IMR-90 (cell line): ENCODE measurements at regions not wholly inside any gene's neighbourhood (a gene's known extent, or its start where the extent isn't known, plus 50 kb on each side); places are given as distances from the start of the nearest gene placed in this dataset.

Source experiments
- CEBPB ChIP-seq: IDR thresholded peaks from 2 replicates; pipeline ENCODE4 v1.6.1; 2012; ENCODE audit warnings: low read depth, low read length, improper control_type of control experiment
- CTCF ChIP-seq: conservative IDR thresholded peaks from 2 replicates; pipeline ENCODE4 v1.5.1; 2012; ENCODE audit warnings: mild to moderate bottlenecking, low read depth, low read length, improper control_type of control experiment
- ELK1 ChIP-seq: fragments of 150-350 bp; IDR thresholded peaks from 2 replicates; pipeline ENCODE4 v1.6.1; 2016; ENCODE audit warnings: low read depth, mild to moderate bottlenecking, low read length, moderate library complexity, borderline replicate concordance
- MAFK ChIP-seq: IDR thresholded peaks from 2 replicates; pipeline ENCODE4 v1.6.1; 2012; ENCODE audit warnings: low read depth, low read length, improper control_type of control experiment
- MXI1 ChIP-seq: IDR thresholded peaks from 2 replicates; pipeline ENCODE4 v1.6.1; 2012; ENCODE audit warnings: low read depth, mild to moderate bottlenecking, low read length, moderate library complexity, borderline replicate concordance
- POLR2A ChIP-seq: IDR thresholded peaks from 2 replicates; pipeline ENCODE4 v1.6.1; 2012; ENCODE audit warnings: mild to moderate bottlenecking, low read depth, low read length
- RAD21 ChIP-seq: IDR thresholded peaks from 2 replicates; pipeline ENCODE4 v1.6.1; 2012; ENCODE audit warnings: low read length, improper control_type of control experiment
- RCOR1 ChIP-seq: IDR thresholded peaks from 2 replicates; pipeline ENCODE4 v1.6.1; 2012; ENCODE audit warnings: mild to moderate bottlenecking, low read length, improper control_type of control experiment; ENCODE audit not compliant: insufficient replicate concordance
- RFX5 ChIP-seq: IDR thresholded peaks from 2 replicates; pipeline ENCODE4 v1.8.0; 2012; ENCODE audit warnings: low read depth, mild to moderate bottlenecking, low read length, moderate library complexity
- USF2 ChIP-seq: fragments of 150-350 bp; IDR thresholded peaks from 2 replicates; pipeline ENCODE4 v1.6.1; 2017; ENCODE audit warnings: mild to moderate bottlenecking, antibody characterized with exemption, low read length, low read depth

GRCh38 chr6:170155464-170156196, 135.2 kb downstream of the DLL1 start:
- TF ChIP-seq CTCF: no peak
- no peak for TF ChIP-seq RAD21
- no peak for TF ChIP-seq MXI1
- no peak for TF ChIP-seq RFX5
- TF ChIP-seq USF2: no peak
- TF ChIP-seq ELK1: no peak
- no peak for TF ChIP-seq POLR2A
- no peak for TF ChIP-seq RCOR1
- TF ChIP-seq MAFK: no peak
- no peak for TF ChIP-seq CEBPB
